ENCODE measurements at regions not wholly inside any gene's neighbourhood (a gene's known extent, or its start where the extent isn't known, plus 50 kb on each side); places are given as distances from the start of the nearest gene placed in this dataset.

GRCh38 chr1:193580419-193580818 is 394.0 kb upstream of the B3GALT2 start:
- Mint-ChIP-seq H3K27me3 (peaks cover 8% of the 10 kb centered on the region), H3K36me3 (ENCODE audit: low read depth) (no peaks in the 10 kb centered on the region), H3K9me3 (no peaks in the 10 kb centered on the region), H3K27ac (no peak overlapping the region), H3K4me1 (no peaks in the 10 kb centered on the region), H3K4me3 (no peak overlapping the region)
- POLR2A ChIA-PET: no interaction called here
- CTCF ChIA-PET: no interaction called here
- TF ChIP-seq CTCF (IDR thresholded peaks at IDR 0.05): no peak
- intact Hi-C loops (cut with micrococcal nuclease): no loop called here
- no peak for DNase-seq
- ATAC-seq (ENCODE audit: low read depth): no peak

GRCh38 chr1:193579323-193579722 is 392.9 kb upstream of the B3GALT2 start:
- TF ChIP-seq CTCF (IDR thresholded peaks at IDR 0.05): no peak
- H3K27me3 Mint-ChIP-seq: peaks cover 8% of the 10 kb centered on the region
- intact Hi-C loops (cut with micrococcal nuclease): no loop called here
- DNase-seq: no peak
- ChIA-PET CTCF (no interaction called here), POLR2A (no interaction called here)
- H3K4me3 Mint-ChIP-seq: no peak overlapping the region
- H3K4me1 Mint-ChIP-seq: no peaks in the 10 kb centered on the region
- no peak for ATAC-seq (ENCODE audit: low read depth)
- no peaks in the 10 kb centered on the region for H3K9me3 Mint-ChIP-seq
- H3K27ac Mint-ChIP-seq: no peak overlapping the region
- no peaks in the 10 kb centered on the region for H3K36me3 Mint-ChIP-seq (ENCODE audit: low read depth)

GRCh38 chr1:193574913-193575312 is 388.5 kb upstream of the B3GALT2 start:
- H3K4me1 Mint-ChIP-seq: peaks cover 10% of the 10 kb centered on the region
- CTCF ChIA-PET: no interaction called here

DNA sequence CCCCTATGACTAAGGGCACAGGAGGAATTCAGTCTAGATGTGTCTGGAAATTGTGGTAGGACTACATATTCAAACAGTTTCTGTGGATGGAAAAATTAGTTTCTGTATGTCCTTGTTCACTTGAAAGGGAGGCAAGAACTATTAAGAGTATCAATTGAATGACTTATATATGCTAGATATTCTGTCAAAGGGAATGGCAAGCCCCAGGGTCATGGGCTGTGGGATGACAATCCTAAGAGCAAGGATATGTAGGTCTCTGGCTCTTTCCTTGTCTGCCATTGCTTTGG is 383.5 kb upstream of the B3GALT2 start:
- Mint-ChIP-seq H3K36me3 (ENCODE audit: low read depth) (no peaks in the 10 kb centered on the region), H3K4me1 (peaks cover 27% of the 10 kb centered on the region), H3K4me3 (no peak overlapping the region), H3K27me3 (no peaks in the 10 kb centered on the region), H3K27ac (no peak overlapping the region), H3K9me3 (peaks cover 4% of the 10 kb centered on the region)
- no peak for TF ChIP-seq CTCF (IDR thresholded peaks at IDR 0.05)
- POLR2A ChIA-PET: no interaction called here
- intact Hi-C loops (cut with micrococcal nuclease): loop anchor here (2.0 kb wide), 1 partner anchor 33 kb away; no protein-coding TSS in a partner anchor
- DNase-seq (no peak), ATAC-seq (ENCODE audit: low read depth) (peak; percentile 10)
- CTCF ChIA-PET: no interaction called here

More at GRCh38 chr1:193574913-193575312, 388.5 kb upstream of the B3GALT2 start:
- DNase-seq: no peak
- Mint-ChIP-seq H3K27me3 (peaks cover 2% of the 10 kb centered on the region), H3K27ac (no peak overlapping the region), H3K36me3 (ENCODE audit: low read depth) (no peaks in the 10 kb centered on the region), H3K4me3 (no peak overlapping the region), H3K9me3 (peaks cover 4% of the 10 kb centered on the region)
- TF ChIP-seq CTCF (IDR thresholded peaks at IDR 0.05): no peak
- intact Hi-C loops (cut with micrococcal nuclease): no loop called here
- POLR2A ChIA-PET: no interaction called here
- ATAC-seq (ENCODE audit: low read depth): no peak

DNA sequence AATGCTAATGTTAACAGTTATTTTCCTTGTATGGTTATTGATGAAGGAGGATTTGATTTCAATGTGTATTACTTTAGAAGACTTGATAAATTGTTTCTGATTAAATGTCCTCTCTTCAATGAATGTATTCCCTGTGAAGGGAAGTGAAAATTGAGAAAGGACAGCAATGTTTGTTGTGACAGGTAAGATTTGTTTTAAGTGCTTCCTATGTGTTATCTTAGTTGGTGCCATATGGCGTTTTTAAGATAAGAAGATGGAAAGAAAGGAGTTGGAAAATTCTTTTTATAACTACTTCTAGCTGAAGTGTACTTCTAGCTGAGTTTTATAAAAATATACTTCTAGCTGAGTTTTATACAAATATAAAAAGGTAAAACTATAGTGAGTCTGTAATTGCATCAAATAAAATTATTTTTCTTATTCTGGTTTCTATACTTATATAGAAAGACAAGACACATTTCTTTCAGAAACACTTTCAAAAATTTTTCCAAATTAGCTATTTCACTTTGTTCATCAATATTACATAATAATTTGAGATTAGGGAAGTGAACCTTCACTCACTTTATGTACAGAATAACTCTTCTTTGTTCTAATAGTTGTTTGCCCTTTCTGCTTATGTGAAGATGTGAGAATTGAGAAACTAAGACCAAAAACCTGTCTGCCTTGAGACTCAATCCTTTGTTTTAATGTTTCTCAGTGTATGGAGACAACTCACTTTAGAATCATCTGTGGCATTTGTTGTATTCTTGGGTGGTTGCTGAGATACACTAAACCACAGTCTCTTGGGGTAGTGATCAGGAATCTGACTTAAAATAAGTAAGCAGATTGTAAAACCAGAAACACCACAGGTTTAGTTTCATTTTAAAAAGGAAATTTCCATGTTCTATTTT is 382.9 kb upstream of the B3GALT2 start:
- H3K36me3 Mint-ChIP-seq (ENCODE audit: low read depth): no peaks in the 10 kb centered on the region
- DNase-seq (no peak), ATAC-seq (ENCODE audit: low read depth) (peak; percentile 28)
- ChIA-PET POLR2A (no interaction called here), CTCF (interaction anchor here (0.6 kb wide), 1 partner anchor 72 kb away, joined by 3 read pairs; no protein-coding TSS in a partner anchor)
- H3K9me3 Mint-ChIP-seq: peaks cover 4% of the 10 kb centered on the region
- H3K27me3 Mint-ChIP-seq: no peaks in the 10 kb centered on the region
- TF ChIP-seq CTCF (IDR thresholded peaks at IDR 0.05): no peak
- intact Hi-C loops (cut with micrococcal nuclease): loop anchor here (2.0 kb wide), 1 partner anchor 33 kb away; no protein-coding TSS in a partner anchor
- peaks cover 27% of the 10 kb centered on the region for H3K4me1 Mint-ChIP-seq
- no peak overlapping the region for H3K4me3 Mint-ChIP-seq
- no peak overlapping the region for H3K27ac Mint-ChIP-seq
